NCI-H524 treated with DMSO at 0.1 percent for 48 hours (cell line): ENCODE measurements at regions not wholly inside any gene's neighbourhood (a gene's known extent, or its start where the extent isn't known, plus 50 kb on each side); places are given as distances from the start of the nearest gene placed in this dataset.
"Not testable (repeated sequence)": the region's sequence is repeated elsewhere in the genome, so short reads cannot be mapped to it uniquely, and the experiment has no call there.

Experiments used
- DNase-seq: peaks from one replicate; lab custom pipeline; 2025; lab: John Stamatoyannopoulos, UW

DNA sequence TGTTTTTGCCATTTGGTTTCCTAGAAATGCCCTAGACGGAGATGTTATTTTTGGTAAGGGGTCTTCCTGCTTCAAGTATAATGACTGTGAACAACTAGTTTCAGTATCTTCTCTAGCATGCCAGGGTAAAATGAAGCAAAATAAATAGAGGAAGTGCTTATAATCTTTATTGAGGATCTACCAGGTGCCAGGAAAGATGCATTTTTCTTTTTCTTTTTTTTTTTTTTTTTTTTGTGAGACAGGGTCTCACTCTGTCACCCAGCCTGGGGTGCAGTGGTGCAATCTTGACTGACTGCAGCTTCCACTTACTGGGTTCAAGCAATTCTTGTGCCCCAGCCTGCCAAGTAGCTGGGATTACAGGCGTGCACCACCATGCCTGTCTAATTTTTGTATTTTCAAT is 146.6 kb upstream of the GRK3 start:
- DNase-seq: not testable (repeated sequence)

DNA sequence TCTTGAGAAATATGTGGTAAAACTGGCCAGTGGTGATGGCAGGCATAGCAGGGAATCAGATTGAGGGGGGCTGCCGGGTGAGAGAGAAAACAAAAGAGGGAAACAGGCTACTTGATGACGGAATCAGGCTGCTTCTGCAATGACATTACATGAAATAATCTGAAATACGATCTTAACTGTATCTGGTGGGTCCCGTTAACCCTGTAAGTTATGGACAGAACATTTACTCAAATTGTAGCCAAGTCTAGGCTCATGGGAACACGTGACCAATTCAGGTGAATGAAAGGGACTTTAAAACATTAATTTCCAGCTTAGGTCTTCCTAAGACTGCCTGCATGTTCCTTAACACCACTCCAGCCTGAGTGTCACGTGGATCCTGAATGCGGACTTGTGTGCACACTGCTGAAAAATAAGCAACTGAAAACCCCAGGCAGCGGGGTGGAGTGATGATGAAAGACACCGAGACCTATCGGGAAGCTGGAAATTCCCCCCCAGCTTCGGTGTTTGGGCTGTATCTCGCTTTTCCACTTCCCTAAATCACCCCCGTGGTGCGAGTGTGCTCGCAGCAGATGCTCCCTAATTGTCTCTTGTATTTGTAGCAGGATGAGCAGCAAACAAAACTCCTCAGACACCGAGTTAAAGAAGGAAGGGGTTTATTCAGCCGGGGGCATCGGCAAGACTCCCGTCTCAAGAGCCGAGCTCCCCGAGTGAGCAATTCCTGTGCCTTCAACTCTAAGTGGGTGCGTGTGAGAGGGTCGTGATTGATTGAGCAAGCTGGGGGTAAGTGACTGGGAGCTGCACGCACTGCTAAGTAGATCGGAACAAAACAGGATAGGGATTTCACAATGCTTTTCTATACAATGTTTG is 145.0 kb upstream of the GRK3 start:
- DNase-seq: no peak

GRCh38 chr22:25420114-25420441 is 144.4 kb upstream of the GRK3 start:
- not testable (repeated sequence) for DNase-seq

- DNase-seq: no peak
These were observed 144.0 kb upstream of the GRK3 start for GRCh38 chr22:25420471-25420924.

GRCh38 chr22:25420925-25421904 is 143.3 kb upstream of the GRK3 start:
- no peak for DNase-seq

GRCh38 chr22:25426530-25427308 is 137.8 kb upstream of the GRK3 start:
- not testable (repeated sequence) for DNase-seq

DNA sequence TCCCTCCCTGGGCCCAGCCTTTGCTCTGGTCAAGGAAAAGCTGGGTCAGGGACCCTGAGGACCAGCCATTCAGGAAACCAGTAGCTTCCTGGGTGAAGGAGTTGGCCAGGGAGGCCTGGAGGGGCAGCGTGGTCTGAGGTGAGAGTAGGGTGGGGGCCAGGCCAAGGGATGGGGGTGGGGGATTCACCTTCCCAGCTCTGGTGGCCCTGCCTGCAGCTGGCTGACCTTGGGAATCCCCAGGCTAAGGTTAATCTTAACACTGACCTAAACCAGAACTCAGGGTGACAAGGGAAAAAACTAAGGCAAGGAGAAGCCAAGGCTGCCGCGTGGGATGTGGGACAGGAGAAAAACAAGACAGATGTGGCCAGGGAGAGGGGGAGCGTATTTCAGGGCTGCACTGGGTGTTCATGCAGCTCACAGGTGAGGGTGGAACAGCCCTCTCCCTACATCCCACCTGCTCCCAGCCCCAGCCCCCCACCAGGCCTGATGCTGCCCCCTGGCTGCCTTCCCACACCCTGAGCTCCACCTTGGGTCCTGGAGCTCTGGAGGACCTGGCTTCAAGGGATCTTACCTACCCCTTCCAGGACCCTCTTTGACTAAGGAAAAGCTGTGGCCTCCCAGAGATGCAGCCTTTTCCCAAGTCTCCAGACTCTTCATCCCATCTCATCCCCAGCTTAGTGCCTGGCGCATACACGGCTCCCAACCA is 132.7 kb upstream of the GRK3 start:
- not testable (repeated sequence) for DNase-seq

DNA sequence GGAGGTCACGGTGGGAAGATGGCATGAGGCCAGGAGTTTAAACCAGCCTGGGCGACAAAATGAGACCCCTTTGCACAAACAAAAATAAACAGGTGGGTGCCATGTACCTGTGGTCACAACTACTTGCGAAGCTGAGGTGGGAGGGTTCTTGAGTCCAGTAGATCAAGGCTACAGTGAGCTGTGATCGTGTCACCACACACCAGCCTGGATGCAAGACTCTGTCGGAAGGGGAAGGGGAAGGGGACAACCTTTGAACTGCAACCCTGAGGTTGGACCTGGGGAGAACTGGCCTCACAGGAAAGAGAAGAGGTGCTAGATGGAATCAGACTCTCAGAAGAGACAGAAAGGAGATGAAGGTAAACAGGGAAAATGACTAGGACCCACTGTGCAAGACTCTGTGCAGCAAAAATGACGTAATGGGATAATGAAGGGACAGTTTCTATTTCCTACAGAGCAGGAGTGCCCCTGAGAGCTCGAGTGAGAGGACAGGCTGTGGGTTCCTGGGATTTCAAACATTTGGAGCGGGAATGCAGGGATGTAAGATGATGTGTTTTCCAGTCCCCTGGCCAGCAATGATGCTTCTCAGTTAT is 131.0 kb upstream of the GRK3 start:
- not testable (repeated sequence) for DNase-seq

DNA sequence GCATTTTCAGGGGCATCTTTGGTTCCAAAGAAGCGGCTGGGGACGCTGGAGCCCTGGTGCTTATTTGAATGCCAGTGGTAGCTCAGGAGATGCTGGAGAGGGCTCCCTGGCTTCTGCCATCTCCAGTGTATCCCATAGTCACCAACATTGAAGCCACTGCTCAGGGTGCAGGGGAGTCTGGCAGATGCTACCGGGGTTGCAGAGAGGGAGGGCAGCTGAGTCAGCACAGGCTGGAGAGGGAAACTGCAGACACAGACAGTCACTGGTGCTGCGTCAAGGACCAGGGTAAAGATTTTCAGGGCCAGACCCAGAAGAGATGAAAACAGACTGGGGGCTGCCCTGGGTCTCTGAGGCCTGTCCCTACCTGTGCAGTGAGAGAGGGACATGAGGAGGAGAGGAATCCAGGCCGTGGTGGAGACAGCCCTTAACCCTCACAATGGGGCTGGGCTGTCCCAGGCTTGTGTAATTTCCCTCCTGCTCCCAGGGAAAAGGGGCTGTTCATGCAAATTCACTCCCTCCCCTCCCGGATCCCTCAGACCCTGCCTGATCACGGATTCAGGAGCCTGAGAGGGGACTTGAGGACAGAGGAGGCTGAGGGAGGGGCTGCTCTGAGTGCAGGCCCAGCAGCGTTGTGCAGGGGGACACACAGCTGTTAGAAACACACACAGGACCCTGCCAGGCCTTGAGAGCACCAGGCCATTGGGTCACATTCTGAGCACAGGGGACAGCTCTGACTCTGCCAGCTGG is 126.9 kb upstream of the GRK3 start:
- no peak for DNase-seq

- DNase-seq: no peak
These were observed 117.3 kb upstream of the GRK3 start for GRCh38 chr22:25447067-25447685.

DNA sequence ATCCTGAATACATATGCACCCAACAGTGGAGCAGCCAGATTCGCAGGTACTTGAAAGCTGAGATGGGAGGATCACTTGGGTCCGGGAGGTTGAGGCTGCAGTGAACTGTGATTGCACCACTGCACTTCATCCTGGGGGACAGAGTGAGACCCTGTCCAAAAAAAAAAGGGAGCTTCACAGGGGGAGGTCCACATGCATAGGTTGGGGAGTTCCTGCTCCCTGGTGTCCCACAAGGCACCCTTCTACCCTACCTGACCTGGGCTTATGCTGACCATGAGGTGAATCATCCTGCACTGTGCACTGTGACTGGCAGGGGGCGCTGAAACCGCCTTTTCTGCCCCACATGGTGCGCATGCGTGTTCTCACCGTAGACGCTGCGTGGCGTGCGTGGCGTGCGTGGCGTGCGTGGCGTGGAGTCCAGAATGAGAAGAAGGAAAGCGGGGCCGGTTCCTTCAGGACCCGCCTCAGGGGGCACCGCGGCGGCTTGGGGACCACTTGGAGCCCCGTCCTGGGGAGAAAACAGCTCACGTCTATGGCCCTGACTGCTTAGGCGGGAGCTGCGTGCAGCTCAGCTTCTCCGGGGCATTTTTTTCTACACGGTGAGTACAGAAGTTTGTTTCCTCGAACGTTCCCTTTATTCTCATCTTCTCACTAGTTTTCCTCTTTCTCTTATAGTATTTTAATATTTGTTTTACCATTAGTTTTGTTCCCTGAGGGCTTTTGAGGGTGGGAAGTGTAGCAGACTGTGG is 116.6 kb upstream of the GRK3 start:
- peak; percentile 57 for DNase-seq

GRCh38 chr22:25448435-25449051 is 115.9 kb upstream of the GRK3 start:
- no peak for DNase-seq

DNA sequence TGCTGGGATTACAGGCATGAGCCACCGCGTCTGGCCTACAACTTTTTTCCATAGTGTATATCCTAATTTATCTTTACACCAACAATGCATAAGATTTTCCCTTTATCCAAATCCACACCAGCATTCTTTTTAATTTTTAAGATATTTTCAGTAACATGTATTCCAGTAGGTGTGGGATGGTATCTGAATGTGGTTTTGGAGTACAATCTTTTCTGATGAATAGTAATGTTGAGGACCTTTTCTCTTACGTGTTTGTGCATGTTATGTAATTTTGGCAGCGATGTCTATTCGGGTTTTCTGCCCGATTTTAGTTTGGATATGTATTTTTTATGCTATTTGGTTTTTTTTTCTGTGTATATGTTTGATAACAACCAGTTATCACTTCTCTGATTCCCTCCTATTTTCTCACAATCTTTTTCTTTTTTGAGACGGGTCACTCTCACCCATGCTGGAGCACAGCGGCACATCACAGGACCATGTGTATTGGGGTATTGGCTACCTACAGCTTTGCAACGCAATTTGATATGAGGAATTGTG is 114.6 kb upstream of the GRK3 start:
- DNase-seq: no peak

- DNase-seq: no peak
These were observed 112.9 kb upstream of the GRK3 start for GRCh38 chr22:25451480-25452114.

- no peak for DNase-seq
These were observed 112.3 kb upstream of the GRK3 start for GRCh38 chr22:25452116-25452700.

DNA sequence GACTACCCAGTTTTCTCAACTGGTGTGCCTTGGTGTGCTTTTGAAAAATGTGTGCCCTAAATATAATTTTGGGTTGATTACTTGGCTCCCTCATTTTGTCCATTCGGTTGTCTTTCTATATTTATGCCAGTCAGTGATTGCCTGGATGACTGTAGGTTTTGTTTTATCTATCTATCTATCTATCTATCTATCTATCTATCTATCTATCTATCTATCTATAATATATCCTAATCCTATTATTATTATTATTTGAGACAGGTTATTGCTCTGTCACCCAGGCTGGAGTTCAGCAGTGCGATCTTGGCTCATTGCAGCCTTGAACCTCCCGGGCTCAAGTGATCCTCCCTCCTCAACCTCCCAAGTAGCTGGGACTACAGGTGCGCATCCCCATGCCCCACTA is 111.4 kb upstream of the GRK3 start:
- no peak for DNase-seq

GRCh38 chr22:25453557-25453956 is 110.9 kb upstream of the GRK3 start:
- no peak for DNase-seq
